NT2/D1 (cell line): ENCODE measurements at regions not wholly inside any gene's neighbourhood (a gene's known extent, or its start where the extent isn't known, plus 50 kb on each side); places are given as distances from the start of the nearest gene placed in this dataset.

Source experiments
- DNase-seq: peaks from one replicate; pipeline ENCODE4 v3.0.0-alpha.2; 2011; ENCODE audit warnings: low read depth, low spot score
- H3K27me3 ChIP-seq: 2 replicates; pipeline ENCODE4 v1.6.0; 2011; ENCODE audit warnings: mild to moderate bottlenecking; ENCODE audit not compliant: insufficient read length, insufficient read depth
- H3K36me3 ChIP-seq: 2 replicates; pipeline ENCODE4 v1.6.1; 2011; ENCODE audit warnings: mild to moderate bottlenecking, low read length, mixed read lengths; ENCODE audit not compliant: insufficient read depth, insufficient read length
- H3K4me1 ChIP-seq: 2 replicates; pipeline ENCODE4 v1.5.1; 2011; ENCODE audit not compliant: insufficient read depth, insufficient read length
- H3K4me3 ChIP-seq: 2 replicates; pipeline ENCODE4 v1.5.1; 2011; ENCODE audit warnings: low read depth; ENCODE audit not compliant: insufficient read length
- H3K9ac ChIP-seq: 2 replicates; pipeline ENCODE4 v1.6.0; 2011; ENCODE audit warnings: low read depth; ENCODE audit not compliant: insufficient read length
- H3K9me3 ChIP-seq: 2 replicates; pipeline ENCODE4 v1.5.1; 2011; ENCODE audit warnings: mild to moderate bottlenecking, low read length; ENCODE audit not compliant: insufficient read depth
- SUZ12 ChIP-seq: IDR thresholded peaks from 2 replicates; pipeline ENCODE4 v1.6.1; 2011; ENCODE audit not compliant: insufficient read length, insufficient read depth; ENCODE audit errors: extremely low read depth
- YY1 ChIP-seq: IDR thresholded peaks from 2 replicates; pipeline ENCODE4 v1.6.1; 2011; ENCODE audit not compliant: insufficient read length, insufficient read depth
- ZNF274 ChIP-seq: IDR thresholded peaks from 2 replicates; pipeline ENCODE4 v1.6.1; 2011; ENCODE audit warnings: mild to moderate bottlenecking, low read depth, low read length

- no peaks in the 10 kb centered on the region for H3K36me3 ChIP-seq
- no peak overlapping the region for H3K4me3 ChIP-seq
- H3K9me3 ChIP-seq: no peaks in the 10 kb centered on the region
- H3K4me1 ChIP-seq: peaks cover 5% of the 10 kb centered on the region
- TF ChIP-seq YY1: no peak
- no peak for DNase-seq
- H3K27me3 ChIP-seq: no peaks in the 10 kb centered on the region
- no peak overlapping the region for H3K9ac ChIP-seq
Observed at GRCh38 chr22:48049116-48049515, 1286.7 kb downstream of the TBC1D22A start.

GRCh38 chr22:48047722-48048500 is 1285.5 kb downstream of the TBC1D22A start:
- Histone ChIP-seq H3K27me3 (no peaks in the 10 kb centered on the region), H3K4me3 (no peak overlapping the region), H3K36me3 (no peaks in the 10 kb centered on the region), H3K9me3 (no peaks in the 10 kb centered on the region), H3K9ac (no peak overlapping the region), H3K4me1 (peaks cover 5% of the 10 kb centered on the region)
- no peak for DNase-seq
- TF ChIP-seq ZNF274 (no peak), SUZ12 (no peak), YY1 (no peak)

- no peak for DNase-seq
- TF ChIP-seq SUZ12 (no peak), ZNF274 (no peak), YY1 (no peak)
Observed at GRCh38 chr22:48045369-48045768, 1282.9 kb downstream of the TBC1D22A start.

GRCh38 chr22:48044487-48045060 is 1282.1 kb downstream of the TBC1D22A start:
- H3K4me3 ChIP-seq: no peak overlapping the region
- H3K9ac ChIP-seq: no peak overlapping the region
- DNase-seq: no peak
- H3K9me3 ChIP-seq: peaks cover 2% of the 10 kb centered on the region; the same call in 1 of the 2 replicates
- no peak for TF ChIP-seq YY1
- no peak for TF ChIP-seq SUZ12
- no peak for TF ChIP-seq ZNF274
- H3K4me1 ChIP-seq: peaks cover 5% of the 10 kb centered on the region
- no peaks in the 10 kb centered on the region for H3K36me3 ChIP-seq
- no peaks in the 10 kb centered on the region for H3K27me3 ChIP-seq

More at GRCh38 chr22:48045369-48045768, 1282.9 kb downstream of the TBC1D22A start:
- Histone ChIP-seq H3K9ac (no peak overlapping the region), H3K4me1 (peaks cover 5% of the 10 kb centered on the region), H3K27me3 (no peaks in the 10 kb centered on the region), H3K36me3 (no peaks in the 10 kb centered on the region), H3K9me3 (no peaks in the 10 kb centered on the region), H3K4me3 (no peak overlapping the region)

GRCh38 chr22:48043581-48043980 is 1281.1 kb downstream of the TBC1D22A start:
- no peaks in the 10 kb centered on the region for H3K27me3 ChIP-seq
- H3K4me1 ChIP-seq: peaks cover 5% of the 10 kb centered on the region
- no peak overlapping the region for H3K9ac ChIP-seq
- H3K36me3 ChIP-seq: no peaks in the 10 kb centered on the region
- peaks cover 7% of the 10 kb centered on the region; the same call in 1 of the 2 replicates for H3K9me3 ChIP-seq
- no peak for TF ChIP-seq YY1
- TF ChIP-seq ZNF274: no peak
- TF ChIP-seq SUZ12: no peak
- DNase-seq: no peak
- no peak overlapping the region for H3K4me3 ChIP-seq

GRCh38 chr22:48042621-48043395 is 1280.4 kb downstream of the TBC1D22A start:
- Histone ChIP-seq H3K27me3 (no peaks in the 10 kb centered on the region), H3K9me3 (peaks cover 7% of the 10 kb centered on the region; the same call in 1 of the 2 replicates), H3K4me1 (peaks cover 3% of the 10 kb centered on the region), H3K4me3 (no peak overlapping the region), H3K36me3 (no peaks in the 10 kb centered on the region), H3K9ac (no peak overlapping the region)
- no peak for DNase-seq
- TF ChIP-seq YY1 (no peak), ZNF274 (no peak), SUZ12 (no peak)

- TF ChIP-seq ZNF274: no peak
- TF ChIP-seq SUZ12: no peak
- no peak for TF ChIP-seq YY1
- Histone ChIP-seq H3K9me3 (peaks cover 7% of the 10 kb centered on the region; the same call in 1 of the 2 replicates), H3K4me3 (no peak overlapping the region), H3K36me3 (no peaks in the 10 kb centered on the region), H3K27me3 (no peaks in the 10 kb centered on the region), H3K4me1 (no peaks in the 10 kb centered on the region), H3K9ac (no peak overlapping the region)
- DNase-seq: no peak
Observed at GRCh38 chr22:48039326-48039725, 1276.9 kb downstream of the TBC1D22A start.
